Activated CD8-positive, alpha-beta memory T cell treated with anti-CD3 and anti-CD28 coated beads, Interleukin-2, amount 50 U/mL, for 24 hours (primary cell): ENCODE measurements at regions not wholly inside any gene's neighbourhood (a gene's known extent, or its start where the extent isn't known, plus 50 kb on each side); places are given as distances from the start of the nearest gene placed in this dataset.

Experiments used
- DNase-seq: peaks from one replicate; pipeline ENCODE4 v3.0.0-alpha.2; 2020; ENCODE audit errors: extremely low read depth

GRCh38 chr9:119088002-119088547, 281.2 kb downstream of the BRINP1 start:
- DNase-seq: no peak

- DNase-seq: no peak
Observed at GRCh38 chr9:119091074-119091473, 278.2 kb downstream of the BRINP1 start.

- DNase-seq: no peak
Observed at GRCh38 chr9:119092125-119092524, 277.1 kb downstream of the BRINP1 start.

GRCh38 chr9:119094086-119094485, 275.1 kb downstream of the BRINP1 start:
- no peak for DNase-seq

- no peak for DNase-seq
Observed at GRCh38 chr9:119095072-119095471, 274.2 kb downstream of the BRINP1 start.

- DNase-seq: no peak
Observed at GRCh38 chr9:119101048-119101447, 268.2 kb downstream of the BRINP1 start.

GRCh38 chr9:119114681-119115080, 254.6 kb downstream of the BRINP1 start:
- no peak for DNase-seq
